ENCODE measurements at regions not wholly inside any gene's neighbourhood (a gene's known extent, or its start where the extent isn't known, plus 50 kb on each side); places are given as distances from the start of the nearest gene placed in this dataset.

DNA sequence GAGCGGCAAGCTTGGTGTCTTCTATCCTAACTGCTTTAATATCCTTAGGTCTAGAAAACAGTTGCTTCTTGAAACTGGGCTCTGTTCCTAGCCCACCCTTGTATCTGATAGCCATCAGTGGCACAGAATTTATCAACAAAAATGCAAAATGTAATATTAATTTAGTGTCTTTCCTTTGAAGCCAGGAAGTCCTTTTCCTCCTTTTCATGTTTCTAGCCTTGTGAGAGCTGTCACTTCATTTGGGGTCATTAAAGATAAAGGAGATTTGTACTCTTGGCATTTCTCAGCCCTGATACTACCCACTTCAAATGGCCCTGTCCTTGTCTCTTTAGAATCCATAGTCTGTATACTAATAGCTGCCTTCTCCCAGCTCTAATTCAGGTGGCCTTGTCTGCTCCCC, 111.0 kb downstream of the GAS1 start:
- Histone ChIP-seq H3K36me3 (ENCODE audit: control insufficient read depth, insufficient read depth, low read length) (no peaks in the 10 kb centered on the region), H3K9me1 (ENCODE audit: insufficient read depth, low read length) (no peaks in the 10 kb centered on the region; the same call in 1 of the 2 replicates), H3K9me3 (ENCODE audit: control insufficient read depth, insufficient read depth, low read length) (no peaks in the 10 kb centered on the region), H3K23ac (ENCODE audit: low read depth, low read length) (no peak overlapping the region), H4K5ac (ENCODE audit: low read depth, low read length) (no peak overlapping the region), H2AFZ (replicated peaks; ENCODE audit: low read length, poor library complexity) (no peak overlapping the region), H2AK5ac (ENCODE audit: low read depth, low read length) (no peak overlapping the region), H3K18ac (ENCODE audit: low read depth, low read length) (no peak overlapping the region), H2BK120ac (ENCODE audit: low read depth, low read length) (no peak overlapping the region), H4K8ac (ENCODE audit: low read depth in 2 of 2, low read length in 2 of 2) (no peak overlapping the region), H3K4me3 (ENCODE audit: insufficient read depth, low read depth, low read length) (no peak overlapping the region), H2AK9ac (replicated peaks; ENCODE audit: low read depth, low read length, poor library complexity) (no peak overlapping the region), H3K14ac (replicated peaks; ENCODE audit: low read depth, low read length) (no peak overlapping the region), H3K56ac (ENCODE audit: extremely low read depth, insufficient read depth, low read length) (no peak overlapping the region), H3K4me2 (ENCODE audit: low read depth, low read length) (no peak overlapping the region), H4K20me1 (ENCODE audit: insufficient read depth, low read length) (no peaks in the 10 kb centered on the region), H2BK5ac (ENCODE audit: low read depth, low read length, poor library complexity, severe bottlenecking) (no peak overlapping the region), H3K4me1 (ENCODE audit: control insufficient read depth, insufficient read depth, low read length) (no peaks in the 10 kb centered on the region; the same call in 1 of the 2 replicates), H3K27me3 (ENCODE audit: control insufficient read depth, insufficient read depth, low read length) (peaks cover 11% of the 10 kb centered on the region; the same call in 1 of the 2 replicates), H3K79me1 (ENCODE audit: low read depth in 1 of 2, low read length in 2 of 2) (no peaks in the 10 kb centered on the region), H4K91ac (ENCODE audit: insufficient read depth, low read depth, low read length) (no peak overlapping the region), H3K9ac (ENCODE audit: low read depth, low read length) (no peak overlapping the region), H2BK15ac (ENCODE audit: low read depth, low read length) (no peak overlapping the region), H2BK20ac (ENCODE audit: low read depth, low read length) (no peak overlapping the region), H3K27ac (ENCODE audit: insufficient read depth, low read length) (no peak overlapping the region), H3K4ac (ENCODE audit: low read depth, low read length) (no peak overlapping the region)
- intact Hi-C loops (cut with micrococcal nuclease) (no loop called here), dilution Hi-C loops (cut with HindIII; ENCODE audit: low sequenced_read_pairs, unreplicated experiment) (no loop called here), in situ Hi-C loops (cut with MboI; ENCODE audit: low sequenced_read_pairs) (no loop called here)
- TF ChIP-seq SMC3 (IDR thresholded peaks at IDR 0.05; ENCODE audit: low read depth, low read length) (no peak), POLR2A (IDR thresholded peaks at IDR 0.05; ENCODE audit: low read depth, low read length) (no peak), FOS (IDR thresholded peaks at IDR 0.05; ENCODE audit: low read depth, low read length) (no peak), MAFK (IDR thresholded peaks at IDR 0.05; ENCODE audit: low read depth, low read length) (no peak), CEBPB (IDR thresholded peaks at IDR 0.05; ENCODE audit: low read depth, low read length) (no peak), CHD1 (IDR thresholded peaks at IDR 0.05; ENCODE audit: low read depth, low read length) (no peak), RAD21 (IDR thresholded peaks at IDR 0.05; ENCODE audit: low read length) (no peak), BHLHE40 (IDR thresholded peaks at IDR 0.05; ENCODE audit: low read depth, low read length) (no peak), RCOR1 (IDR thresholded peaks at IDR 0.05; ENCODE audit: insufficient replicate concordance, low read length) (no peak), RFX5 (IDR thresholded peaks at IDR 0.05; ENCODE audit: low read depth, low read length) (no peak), MAZ (IDR thresholded peaks at IDR 0.05; ENCODE audit: borderline replicate concordance, low read depth, low read length) (no peak), NFE2L2 (IDR thresholded peaks at IDR 0.05; ENCODE audit: low read depth, low read length) (no peak), MXI1 (IDR thresholded peaks at IDR 0.05; ENCODE audit: borderline replicate concordance, low read depth, low read length) (no peak)
- TF ChIP-seq, protein P1, sequence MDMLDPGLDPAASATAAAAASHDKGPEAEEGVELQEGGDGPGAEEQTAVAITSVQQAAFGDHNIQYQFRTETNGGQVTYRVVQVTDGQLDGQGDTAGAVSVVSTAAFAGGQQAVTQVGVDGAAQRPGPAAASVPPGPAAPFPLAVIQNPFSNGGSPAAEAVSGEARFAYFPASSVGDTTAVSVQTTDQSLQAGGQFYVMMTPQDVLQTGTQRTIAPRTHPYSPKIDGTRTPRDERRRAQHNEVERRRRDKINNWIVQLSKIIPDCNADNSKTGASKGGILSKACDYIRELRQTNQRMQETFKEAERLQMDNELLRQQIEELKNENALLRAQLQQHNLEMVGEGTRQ (IDR thresholded peaks at IDR 0.05; ENCODE audit: low read depth, low read length), result no peak
- TF ChIP-seq, protein P2, sequence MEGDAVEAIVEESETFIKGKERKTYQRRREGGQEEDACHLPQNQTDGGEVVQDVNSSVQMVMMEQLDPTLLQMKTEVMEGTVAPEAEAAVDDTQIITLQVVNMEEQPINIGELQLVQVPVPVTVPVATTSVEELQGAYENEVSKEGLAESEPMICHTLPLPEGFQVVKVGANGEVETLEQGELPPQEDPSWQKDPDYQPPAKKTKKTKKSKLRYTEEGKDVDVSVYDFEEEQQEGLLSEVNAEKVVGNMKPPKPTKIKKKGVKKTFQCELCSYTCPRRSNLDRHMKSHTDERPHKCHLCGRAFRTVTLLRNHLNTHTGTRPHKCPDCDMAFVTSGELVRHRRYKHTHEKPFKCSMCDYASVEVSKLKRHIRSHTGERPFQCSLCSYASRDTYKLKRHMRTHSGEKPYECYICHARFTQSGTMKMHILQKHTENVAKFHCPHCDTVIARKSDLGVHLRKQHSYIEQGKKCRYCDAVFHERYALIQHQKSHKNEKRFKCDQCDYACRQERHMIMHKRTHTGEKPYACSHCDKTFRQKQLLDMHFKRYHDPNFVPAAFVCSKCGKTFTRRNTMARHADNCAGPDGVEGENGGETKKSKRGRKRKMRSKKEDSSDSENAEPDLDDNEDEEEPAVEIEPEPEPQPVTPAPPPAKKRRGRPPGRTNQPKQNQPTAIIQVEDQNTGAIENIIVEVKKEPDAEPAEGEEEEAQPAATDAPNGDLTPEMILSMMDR (conservative IDR thresholded peaks at IDR 0.05; ENCODE audit: low read depth, low read length), result no peak
- TF ChIP-seq, protein P3, sequence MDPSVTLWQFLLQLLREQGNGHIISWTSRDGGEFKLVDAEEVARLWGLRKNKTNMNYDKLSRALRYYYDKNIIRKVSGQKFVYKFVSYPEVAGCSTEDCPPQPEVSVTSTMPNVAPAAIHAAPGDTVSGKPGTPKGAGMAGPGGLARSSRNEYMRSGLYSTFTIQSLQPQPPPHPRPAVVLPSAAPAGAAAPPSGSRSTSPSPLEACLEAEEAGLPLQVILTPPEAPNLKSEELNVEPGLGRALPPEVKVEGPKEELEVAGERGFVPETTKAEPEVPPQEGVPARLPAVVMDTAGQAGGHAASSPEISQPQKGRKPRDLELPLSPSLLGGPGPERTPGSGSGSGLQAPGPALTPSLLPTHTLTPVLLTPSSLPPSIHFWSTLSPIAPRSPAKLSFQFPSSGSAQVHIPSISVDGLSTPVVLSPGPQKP (IDR thresholded peaks at IDR 0.05; ENCODE audit: borderline replicate concordance, low read depth, low read length), result no peak
- CTCF ChIA-PET, result no interaction called here
- no peak for ATAC-seq (ENCODE audit: low read depth)
- WGBS, 2 experiments (ENCODE audit: extremely low coverage in 2 of 2, insufficient read length in 1 of 2), result no CpG with 5 or more reads among the region's 1 CpG
- no peak for DNase-seq
- POLR2A ChIA-PET (ENCODE audit: unreplicated experiment), result no interaction called here
- BruUV-seq (replicated peaks), result no TSS peak
